ENCODE measurements at regions not wholly inside any gene's neighbourhood (a gene's known extent, or its start where the extent isn't known, plus 50 kb on each side); places are given as distances from the start of the nearest gene placed in this dataset.

DNA sequence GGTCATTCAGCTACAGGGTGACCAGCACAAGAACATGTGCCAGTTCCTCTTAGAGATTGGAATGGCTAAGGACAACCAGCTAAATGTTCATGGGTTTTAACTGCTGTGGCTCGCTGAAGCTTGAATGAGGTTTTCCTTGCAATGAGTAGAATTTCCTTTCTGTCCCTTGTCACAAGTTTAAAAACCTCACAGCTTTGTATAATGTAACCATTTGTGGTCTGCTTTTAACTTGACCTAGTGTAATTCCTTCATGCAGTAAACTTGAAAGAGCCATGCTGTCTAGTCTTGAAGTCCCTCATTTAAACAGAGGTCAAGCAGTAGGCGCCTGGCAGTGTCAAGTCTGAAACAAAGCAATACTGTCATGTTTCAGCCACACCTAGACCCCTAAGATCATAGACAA lies 181.3 kb upstream of the DMRT1 start:
- CTCF ChIA-PET, result no interaction called here
- POLR2A ChIA-PET, result no interaction called here
- TF ChIP-seq, protein P1, sequence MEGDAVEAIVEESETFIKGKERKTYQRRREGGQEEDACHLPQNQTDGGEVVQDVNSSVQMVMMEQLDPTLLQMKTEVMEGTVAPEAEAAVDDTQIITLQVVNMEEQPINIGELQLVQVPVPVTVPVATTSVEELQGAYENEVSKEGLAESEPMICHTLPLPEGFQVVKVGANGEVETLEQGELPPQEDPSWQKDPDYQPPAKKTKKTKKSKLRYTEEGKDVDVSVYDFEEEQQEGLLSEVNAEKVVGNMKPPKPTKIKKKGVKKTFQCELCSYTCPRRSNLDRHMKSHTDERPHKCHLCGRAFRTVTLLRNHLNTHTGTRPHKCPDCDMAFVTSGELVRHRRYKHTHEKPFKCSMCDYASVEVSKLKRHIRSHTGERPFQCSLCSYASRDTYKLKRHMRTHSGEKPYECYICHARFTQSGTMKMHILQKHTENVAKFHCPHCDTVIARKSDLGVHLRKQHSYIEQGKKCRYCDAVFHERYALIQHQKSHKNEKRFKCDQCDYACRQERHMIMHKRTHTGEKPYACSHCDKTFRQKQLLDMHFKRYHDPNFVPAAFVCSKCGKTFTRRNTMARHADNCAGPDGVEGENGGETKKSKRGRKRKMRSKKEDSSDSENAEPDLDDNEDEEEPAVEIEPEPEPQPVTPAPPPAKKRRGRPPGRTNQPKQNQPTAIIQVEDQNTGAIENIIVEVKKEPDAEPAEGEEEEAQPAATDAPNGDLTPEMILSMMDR (IDR thresholded peaks at IDR 0.05; ENCODE audit: insufficient read depth, low read length, missing control alignments), result no peak
- H3K4me3 ChIP-seq (ENCODE audit: low read depth, low read length), result no peak overlapping the region
- no peak for DNase-seq (ENCODE audit: low read depth, low spot score)

GRCh38 chr9:663541-663940 lies 178.0 kb upstream of the DMRT1 start:
- DNase-seq (ENCODE audit: low read depth, low spot score), result no peak
- ChIA-PET POLR2A (no interaction called here), CTCF (no interaction called here)
- H3K4me3 ChIP-seq (ENCODE audit: low read depth, low read length), result no peak overlapping the region
- TF ChIP-seq, protein P1 (IDR thresholded peaks at IDR 0.05; ENCODE audit: insufficient read depth, low read length, missing control alignments), result no peak

DNA sequence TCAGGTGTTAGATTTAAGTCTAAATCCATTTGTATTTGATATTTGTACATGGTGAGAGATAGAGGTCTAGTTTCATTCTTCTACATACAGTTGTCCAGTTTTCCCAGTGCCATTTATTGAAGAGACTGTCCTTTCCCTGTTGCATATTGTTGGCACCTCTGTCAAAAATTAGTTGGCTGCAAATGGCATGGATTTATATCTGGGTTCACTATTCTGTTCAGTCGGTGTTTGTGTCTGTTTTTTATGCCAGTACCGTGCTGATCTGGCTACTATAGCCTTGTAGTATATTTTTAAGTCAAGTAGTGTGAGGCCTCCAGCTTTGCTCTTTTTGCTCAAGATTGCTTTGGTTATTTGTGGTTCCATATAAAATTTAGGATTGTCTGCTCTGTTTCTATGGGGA lies 176.2 kb upstream of the DMRT1 start:
- no peak for DNase-seq (ENCODE audit: low read depth, low spot score)
- CTCF ChIA-PET, result no interaction called here
- no peak overlapping the region for H3K4me3 ChIP-seq (ENCODE audit: low read depth, low read length)
- TF ChIP-seq, protein P1 (IDR thresholded peaks at IDR 0.05; ENCODE audit: insufficient read depth, low read length, missing control alignments), result no peak
- POLR2A ChIA-PET, result no interaction called here

DNA sequence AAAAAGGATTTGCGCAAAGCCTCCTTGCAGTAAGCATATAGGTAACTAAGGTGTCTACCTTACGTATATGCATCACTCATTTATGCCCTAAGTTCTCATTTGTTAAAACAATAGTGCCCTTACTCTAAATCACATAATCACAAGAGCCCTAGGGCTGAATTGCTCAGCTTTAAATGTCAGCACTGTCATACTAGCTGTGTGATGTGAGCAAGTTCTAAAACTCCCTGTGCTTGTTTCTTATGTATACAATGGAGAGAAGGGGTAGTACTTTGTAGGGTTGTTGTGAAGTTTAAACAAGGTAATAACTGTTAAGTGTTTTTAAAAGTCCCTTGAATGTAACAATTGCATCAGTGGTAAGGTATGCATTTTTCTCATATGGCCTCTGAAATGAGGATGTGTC lies 169.5 kb upstream of the DMRT1 start:
- TF ChIP-seq, protein P1 (IDR thresholded peaks at IDR 0.05; ENCODE audit: insufficient read depth, low read length, missing control alignments), result no peak
- DNase-seq (ENCODE audit: low read depth, low spot score), result no peak
- H3K4me3 ChIP-seq (ENCODE audit: low read depth, low read length), result no peak overlapping the region
- CTCF ChIA-PET, result no interaction called here
- POLR2A ChIA-PET, result no interaction called here

DNA sequence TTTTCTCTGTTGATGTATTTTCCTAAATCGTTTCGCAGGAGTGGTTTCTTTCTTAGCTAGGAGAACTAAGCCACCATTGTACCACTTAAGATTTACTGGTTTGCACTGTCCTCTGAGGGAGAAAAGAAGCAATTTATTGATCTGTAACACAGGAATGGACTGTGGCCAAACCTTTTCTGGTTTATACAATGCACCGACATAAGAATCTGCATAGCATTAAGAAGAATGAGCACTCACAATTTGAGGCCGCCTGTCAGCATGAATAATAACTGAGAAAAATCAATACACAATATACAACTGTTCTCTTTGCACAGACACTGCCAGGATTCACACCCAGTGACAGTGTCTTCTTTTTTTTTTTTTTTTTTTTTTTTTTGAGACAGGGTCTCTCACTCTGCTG lies 168.6 kb upstream of the DMRT1 start:
- POLR2A ChIA-PET, result no interaction called here
- no peak for DNase-seq (ENCODE audit: low read depth, low spot score)
- H3K4me3 ChIP-seq (ENCODE audit: low read depth, low read length), result no peak overlapping the region
- TF ChIP-seq, protein P1 (IDR thresholded peaks at IDR 0.05; ENCODE audit: insufficient read depth, low read length, missing control alignments), result no peak
- CTCF ChIA-PET, result interaction anchor here (0.9 kb wide), 1 partner anchor 12 kb away, joined by 4 read pairs; no protein-coding TSS in a partner anchor

DNA sequence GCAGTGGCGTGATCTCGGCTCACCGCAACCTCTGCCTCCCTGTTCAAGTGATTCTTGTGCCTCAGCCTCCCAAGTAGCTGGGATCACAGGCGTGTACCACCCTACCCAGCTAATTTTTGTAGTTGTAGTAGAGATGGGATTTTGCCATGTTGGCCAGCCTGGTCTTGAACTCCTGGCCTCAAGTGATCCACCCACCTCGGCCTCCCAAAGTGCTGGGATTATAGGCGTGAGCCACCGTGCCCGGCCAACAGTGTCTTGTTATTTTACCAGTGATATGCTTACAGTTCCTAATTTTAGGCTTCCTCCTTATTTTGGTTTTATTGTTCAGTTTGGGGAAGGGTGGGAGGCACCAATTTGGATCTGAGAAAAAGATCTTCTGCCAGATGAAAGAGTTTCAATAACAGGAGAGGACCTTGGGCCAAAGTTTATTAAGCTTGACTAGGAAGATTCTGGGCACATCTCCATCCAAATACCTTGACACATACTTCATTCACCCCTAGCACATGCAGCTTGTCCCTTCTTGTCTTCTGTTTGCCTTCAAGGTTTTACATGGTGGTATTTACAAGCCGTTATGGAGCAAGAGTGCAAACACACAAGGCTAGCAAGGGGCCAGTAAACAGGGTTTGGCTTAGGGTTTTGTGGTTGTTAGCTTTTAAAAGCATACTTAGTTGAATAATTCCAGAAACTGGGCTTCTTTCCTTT lies 168.1 kb upstream of the DMRT1 start:
- POLR2A ChIA-PET, result no interaction called here
- CTCF ChIA-PET, result interaction anchor here (0.9 kb wide), 1 partner anchor 11 kb away, joined by 4 read pairs; no protein-coding TSS in a partner anchor

More for the DNA sequence above, 168.1 kb upstream of the DMRT1 start:
- TF ChIP-seq, protein P1 (IDR thresholded peaks at IDR 0.05; ENCODE audit: insufficient read depth, low read length, missing control alignments), result no peak
- no peak overlapping the region for H3K4me3 ChIP-seq (ENCODE audit: low read depth, low read length)
- no peak for DNase-seq (ENCODE audit: low read depth, low spot score)
